Endodermal cell (in vitro differentiated cells): ENCODE measurements at regions not wholly inside any gene's neighbourhood (a gene's known extent, or its start where the extent isn't known, plus 50 kb on each side); places are given as distances from the start of the nearest gene placed in this dataset.

ENCODE experiments used
- DNase-seq: peaks from one replicate; pipeline ENCODE4 v3.0.0-alpha.2; 2017
- H3K27ac ChIP-seq: 2 replicates; pipeline ENCODE4 v1.5.1; 2013; ENCODE audit warnings: mild to moderate bottlenecking, low read depth, low read length, moderate library complexity
- H3K27me3 ChIP-seq: 2 replicates; pipeline ENCODE4 v1.6.1; 2013; ENCODE audit warnings: mild to moderate bottlenecking, low read length, moderate library complexity; ENCODE audit not compliant: insufficient read depth, control insufficient read depth, poor library complexity, severe bottlenecking
- H3K36me3 ChIP-seq: 2 replicates; pipeline ENCODE4 v1.7.0; 2013; ENCODE audit warnings: mild to moderate bottlenecking, low read length, moderate library complexity; ENCODE audit not compliant: control insufficient read depth, insufficient read depth
- H3K4me1 ChIP-seq: one replicate; pipeline ENCODE4 v1.7.0; 2013; ENCODE audit warnings: low read length; ENCODE audit not compliant: control insufficient read depth, insufficient read depth
- H3K4me3 ChIP-seq: 2 replicates; pipeline ENCODE4 v1.5.1; 2013; ENCODE audit warnings: mild to moderate bottlenecking, low read length, moderate library complexity
- H3K9ac ChIP-seq: 2 replicates; pipeline ENCODE4 v1.6.1; 2013; ENCODE audit warnings: mild to moderate bottlenecking, low read length, moderate library complexity; ENCODE audit not compliant: poor library complexity, severe bottlenecking; ENCODE audit errors: extremely low read depth
- H3K9me3 ChIP-seq: 2 replicates; pipeline ENCODE4 v1.6.1; 2013; ENCODE audit warnings: mild to moderate bottlenecking, low read length, moderate library complexity; ENCODE audit not compliant: control insufficient read depth
- H3K27ac Mint-ChIP-seq: 2 replicates; pipeline ENCODE4 v1.8.0; 2020; ENCODE audit warnings: mixed read lengths
- H3K27me3 Mint-ChIP-seq: 2 replicates; pipeline ENCODE4 v1.8.0; 2021; ENCODE audit warnings: mild to moderate bottlenecking, mixed read lengths; ENCODE audit not compliant: insufficient read depth
- H3K36me3 Mint-ChIP-seq: 2 replicates; pipeline ENCODE4 v1.8.0; 2020; ENCODE audit warnings: low read depth, mixed read lengths
- H3K4me1 Mint-ChIP-seq: 2 replicates; pipeline ENCODE4 v1.8.0; 2020; ENCODE audit warnings: mixed read lengths
- H3K4me3 Mint-ChIP-seq: 2 replicates; pipeline ENCODE4 v1.8.0; 2020; ENCODE audit warnings: mild to moderate bottlenecking, moderate library complexity, mixed read lengths
- H3K9me3 Mint-ChIP-seq: 2 replicates; pipeline ENCODE4 v1.8.0; 2020; ENCODE audit warnings: mild to moderate bottlenecking, mixed read lengths
- CTCF ChIP-seq: fragments of 200-600 bp; sonication (generic); conservative IDR thresholded peaks from 2 replicates; pipeline ENCODE4 v1.5.0; 2021; ENCODE audit warnings: antibody characterized with exemption, mild to moderate bottlenecking
- WGBS, 2 experiments: methylation state at CpG; one replicate each; pipeline versions ENCODE4 v1.1.5 to v1.1.7; 2013; ENCODE audit warnings: missing lambda C conversion rate in 2 of 2, mixed read lengths in 1 of 2; ENCODE audit not compliant: insufficient coverage in 1 of 2, insufficient read length in 1 of 2; 5-methylcytosine and 5-hydroxymethylcytosine counted together

GRCh38 chr2:129239141-129239540 lies 740.3 kb upstream of the RAB6C start:
- no peak for TF ChIP-seq CTCF
- H3K4me3 ChIP-seq = no peak overlapping the region
- H3K4me1 Mint-ChIP-seq = no peaks in the 10 kb centered on the region
- no peaks in the 10 kb centered on the region for H3K36me3 Mint-ChIP-seq
- H3K27ac ChIP-seq = no peak overlapping the region
- H3K27me3 Mint-ChIP-seq = peaks cover 1% of the 10 kb centered on the region
- H3K27me3 ChIP-seq = no peaks in the 10 kb centered on the region
- H3K27ac Mint-ChIP-seq = no peak overlapping the region
- H3K4me1 ChIP-seq = no peaks in the 10 kb centered on the region
- WGBS, 2 experiments = 96% methylated on average over 2 of the region's 2 CpGs; no CpG with 5 or more reads in 1 of the 2 experiments
- H3K4me3 Mint-ChIP-seq = no peak overlapping the region
- no peaks in the 10 kb centered on the region for H3K36me3 ChIP-seq
- H3K9me3 Mint-ChIP-seq = no peaks in the 10 kb centered on the region
- no peak for DNase-seq
- no peak overlapping the region for H3K9ac ChIP-seq
- H3K9me3 ChIP-seq = no peaks in the 10 kb centered on the region

- WGBS, 2 experiments = 80 to 95% methylated on average over 1 to 3 of the region's 3 CpGs
- H3K36me3 Mint-ChIP-seq = no peaks in the 10 kb centered on the region
- no peak overlapping the region for H3K4me3 Mint-ChIP-seq
- TF ChIP-seq CTCF = no peak
- Histone ChIP-seq H3K27ac (no peak overlapping the region), H3K9me3 (no peaks in the 10 kb centered on the region), H3K4me3 (no peak overlapping the region), H3K9ac (no peak overlapping the region), H3K27me3 (no peaks in the 10 kb centered on the region), H3K4me1 (no peaks in the 10 kb centered on the region), H3K36me3 (no peaks in the 10 kb centered on the region)
- DNase-seq = no peak
- peaks cover 1% of the 10 kb centered on the region for H3K27me3 Mint-ChIP-seq
- no peak overlapping the region for H3K27ac Mint-ChIP-seq
- H3K4me1 Mint-ChIP-seq = no peaks in the 10 kb centered on the region
- no peaks in the 10 kb centered on the region for H3K9me3 Mint-ChIP-seq
These were observed 739.4 kb upstream of the RAB6C start for GRCh38 chr2:129240061-129240460.

GRCh38 chr2:129242269-129242668 lies 737.2 kb upstream of the RAB6C start:
- no peak overlapping the region for H3K4me3 ChIP-seq
- WGBS, 2 experiments = 71 to 82% methylated on average over 4 to 5 of the region's 5 CpGs

More at GRCh38 chr2:129242269-129242668, 737.2 kb upstream of the RAB6C start:
- H3K27me3 ChIP-seq = no peaks in the 10 kb centered on the region
- H3K36me3 Mint-ChIP-seq = no peaks in the 10 kb centered on the region
- H3K4me1 ChIP-seq = no peaks in the 10 kb centered on the region
- no peaks in the 10 kb centered on the region for H3K9me3 ChIP-seq
- no peaks in the 10 kb centered on the region for H3K4me1 Mint-ChIP-seq
- H3K4me3 Mint-ChIP-seq = no peak overlapping the region
- H3K27ac ChIP-seq = no peak overlapping the region
- DNase-seq = peak; percentile 37
- H3K36me3 ChIP-seq = no peaks in the 10 kb centered on the region
- TF ChIP-seq CTCF = no peak
- H3K9me3 Mint-ChIP-seq = peaks cover 7% of the 10 kb centered on the region
- H3K27ac Mint-ChIP-seq = peak overlapping the region; percentile 26
- H3K27me3 Mint-ChIP-seq = peaks cover 1% of the 10 kb centered on the region
- no peak overlapping the region for H3K9ac ChIP-seq
